ENCODE measurements at regions not wholly inside any gene's neighbourhood (a gene's known extent, or its start where the extent isn't known, plus 50 kb on each side); places are given as distances from the start of the nearest gene placed in this dataset.

DNA sequence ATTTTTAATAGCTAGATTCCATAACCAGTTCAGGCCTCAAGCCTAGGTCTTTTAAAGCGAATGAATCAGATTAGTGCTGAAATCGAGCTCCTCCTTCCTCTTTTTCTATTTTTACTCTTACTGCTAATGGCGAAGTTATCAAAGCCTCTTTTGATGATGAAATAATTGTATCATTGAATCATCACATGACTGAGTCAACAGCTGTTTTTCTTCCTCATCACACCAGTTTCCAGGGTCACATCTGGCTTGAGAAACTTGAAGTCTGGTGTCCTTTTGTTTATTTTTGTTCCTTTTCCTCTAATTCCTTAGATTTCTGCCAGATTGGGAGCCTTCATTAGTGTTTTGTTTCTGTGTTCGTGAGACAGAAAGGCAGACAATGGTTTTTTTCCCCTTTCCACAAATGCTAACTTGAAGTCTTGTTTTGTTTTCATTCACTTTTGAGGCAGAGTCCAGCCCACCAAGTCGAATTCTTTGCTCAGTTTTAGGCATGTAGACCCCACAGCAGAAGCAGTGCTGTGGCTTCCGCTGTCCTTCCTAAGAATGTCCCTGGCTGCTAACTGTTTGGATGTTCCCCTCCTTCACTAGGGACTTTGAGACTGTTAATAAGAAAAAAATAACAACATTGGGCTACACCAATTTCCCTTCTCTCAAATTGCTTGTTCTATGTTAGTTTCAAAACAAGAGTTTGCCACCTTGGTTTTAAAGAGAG lies 51.9 kb upstream of the FMOD start:
- TF ChIP-seq REST (IDR thresholded peaks at IDR 0.05; ENCODE audit: borderline replicate concordance in 1 of 2, low read depth in 1 of 2, low read length in 2 of 2): no peak
- no peak for TF ChIP-seq CTCF (CRISPR knock-in tag; IDR thresholded peaks at IDR 0.05)
- TF ChIP-seq, protein P1, sequence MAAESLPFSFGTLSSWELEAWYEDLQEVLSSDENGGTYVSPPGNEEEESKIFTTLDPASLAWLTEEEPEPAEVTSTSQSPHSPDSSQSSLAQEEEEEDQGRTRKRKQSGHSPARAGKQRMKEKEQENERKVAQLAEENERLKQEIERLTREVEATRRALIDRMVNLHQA (CRISPR knock-in tag; IDR thresholded peaks at IDR 0.05): no peak
